ENCODE measurements at regions not wholly inside any gene's neighbourhood (a gene's known extent, or its start where the extent isn't known, plus 50 kb on each side); places are given as distances from the start of the nearest gene placed in this dataset.
A peak's percentile ranks its signal among the peaks of the same experiment; 100 is the strongest.

DNA sequence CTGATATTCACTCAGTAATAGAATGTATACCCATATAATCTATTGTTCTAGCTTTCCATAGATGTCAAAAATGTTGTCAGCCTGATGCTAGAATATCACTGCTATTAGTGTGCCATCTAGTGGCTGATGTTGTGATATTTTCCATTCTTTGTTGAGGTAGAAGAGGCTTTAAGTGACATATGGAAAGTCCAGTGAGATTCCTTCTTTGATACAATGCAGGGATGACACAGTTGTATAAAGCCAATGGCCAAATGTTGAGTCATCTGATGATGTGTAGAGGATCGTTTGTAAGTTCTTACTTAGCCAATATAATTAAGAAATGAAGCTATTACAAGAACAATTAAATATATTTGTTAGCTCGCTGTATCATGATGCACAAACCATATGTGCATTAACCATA lies 58.1 kb upstream of the PCED1B start:
- no peak overlapping the region for H3K4me3 ChIP-seq (replicated peaks; ENCODE audit: low read depth, low read length)
- DNase-seq (ENCODE audit: extremely low read depth, insufficient read length), result peak; percentile 12
- TF ChIP-seq, protein P1, sequence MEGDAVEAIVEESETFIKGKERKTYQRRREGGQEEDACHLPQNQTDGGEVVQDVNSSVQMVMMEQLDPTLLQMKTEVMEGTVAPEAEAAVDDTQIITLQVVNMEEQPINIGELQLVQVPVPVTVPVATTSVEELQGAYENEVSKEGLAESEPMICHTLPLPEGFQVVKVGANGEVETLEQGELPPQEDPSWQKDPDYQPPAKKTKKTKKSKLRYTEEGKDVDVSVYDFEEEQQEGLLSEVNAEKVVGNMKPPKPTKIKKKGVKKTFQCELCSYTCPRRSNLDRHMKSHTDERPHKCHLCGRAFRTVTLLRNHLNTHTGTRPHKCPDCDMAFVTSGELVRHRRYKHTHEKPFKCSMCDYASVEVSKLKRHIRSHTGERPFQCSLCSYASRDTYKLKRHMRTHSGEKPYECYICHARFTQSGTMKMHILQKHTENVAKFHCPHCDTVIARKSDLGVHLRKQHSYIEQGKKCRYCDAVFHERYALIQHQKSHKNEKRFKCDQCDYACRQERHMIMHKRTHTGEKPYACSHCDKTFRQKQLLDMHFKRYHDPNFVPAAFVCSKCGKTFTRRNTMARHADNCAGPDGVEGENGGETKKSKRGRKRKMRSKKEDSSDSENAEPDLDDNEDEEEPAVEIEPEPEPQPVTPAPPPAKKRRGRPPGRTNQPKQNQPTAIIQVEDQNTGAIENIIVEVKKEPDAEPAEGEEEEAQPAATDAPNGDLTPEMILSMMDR (IDR thresholded peaks at IDR 0.05; ENCODE audit: insufficient read depth, low read length, poor library complexity, severe bottlenecking), result peak; percentile 54

DNA sequence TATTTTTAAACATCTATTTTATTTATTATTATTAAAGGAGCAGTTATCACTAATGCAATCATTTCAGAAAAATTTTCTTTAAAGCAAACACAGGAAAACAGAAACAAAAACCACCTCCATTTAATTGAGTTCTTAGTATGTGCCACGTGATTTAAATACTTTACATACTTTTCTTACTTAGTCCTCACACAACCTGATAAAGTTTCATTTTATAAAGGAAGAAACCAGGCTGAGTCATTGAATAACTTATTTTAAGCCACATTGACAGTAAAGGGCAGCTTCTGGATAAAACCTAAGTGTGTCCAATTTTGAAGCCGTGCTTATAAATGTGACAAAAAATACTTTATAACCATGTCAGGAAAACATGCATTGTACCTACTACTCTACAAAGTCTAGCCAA lies 57.1 kb upstream of the PCED1B start:
- H3K4me3 ChIP-seq (replicated peaks; ENCODE audit: low read depth, low read length), result no peak overlapping the region
- DNase-seq (ENCODE audit: extremely low read depth, insufficient read length), result no peak
- no peaks in the 10 kb centered on the region for H3K27me3 ChIP-seq (replicated peaks; ENCODE audit: control insufficient read depth, insufficient read depth, low read length)
- TF ChIP-seq, protein P1 (IDR thresholded peaks at IDR 0.05; ENCODE audit: insufficient read depth, low read length, poor library complexity, severe bottlenecking), result no peak
- no peaks in the 10 kb centered on the region for H3K36me3 ChIP-seq (ENCODE audit: control insufficient read depth, insufficient read depth, low read length)

More for the DNA sequence above, 58.1 kb upstream of the PCED1B start:
- Histone ChIP-seq H3K36me3 (ENCODE audit: control insufficient read depth, insufficient read depth, low read length) (no peaks in the 10 kb centered on the region), H3K27me3 (replicated peaks; ENCODE audit: control insufficient read depth, insufficient read depth, low read length) (no peaks in the 10 kb centered on the region)

DNA sequence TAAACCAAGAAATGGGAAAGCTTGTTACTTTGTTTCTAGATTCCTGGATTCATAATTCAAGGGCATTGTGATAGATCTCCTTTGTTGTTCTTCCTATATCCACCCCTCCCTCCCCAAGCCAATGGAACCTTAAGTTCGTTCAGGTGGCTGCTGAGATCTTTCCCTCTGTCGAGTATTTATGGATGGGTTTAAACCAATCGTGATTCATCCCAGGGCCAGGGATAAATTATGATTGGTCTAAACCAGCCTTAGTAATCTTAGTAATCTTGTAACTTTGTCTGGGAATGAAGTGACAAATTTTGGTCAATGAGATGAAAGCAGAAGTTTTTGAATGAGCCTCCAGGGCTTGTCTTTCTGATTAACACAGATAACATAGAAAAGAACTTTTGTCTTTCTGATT lies 56.1 kb upstream of the PCED1B start:
- TF ChIP-seq, protein P1 (IDR thresholded peaks at IDR 0.05; ENCODE audit: insufficient read depth, low read length, poor library complexity, severe bottlenecking), result no peak
- no peaks in the 10 kb centered on the region for H3K36me3 ChIP-seq (ENCODE audit: control insufficient read depth, insufficient read depth, low read length)
- no peak for DNase-seq (ENCODE audit: extremely low read depth, insufficient read length)
- H3K4me3 ChIP-seq (replicated peaks; ENCODE audit: low read depth, low read length), result no peak overlapping the region
- H3K27me3 ChIP-seq (replicated peaks; ENCODE audit: control insufficient read depth, insufficient read depth, low read length), result no peaks in the 10 kb centered on the region

DNA sequence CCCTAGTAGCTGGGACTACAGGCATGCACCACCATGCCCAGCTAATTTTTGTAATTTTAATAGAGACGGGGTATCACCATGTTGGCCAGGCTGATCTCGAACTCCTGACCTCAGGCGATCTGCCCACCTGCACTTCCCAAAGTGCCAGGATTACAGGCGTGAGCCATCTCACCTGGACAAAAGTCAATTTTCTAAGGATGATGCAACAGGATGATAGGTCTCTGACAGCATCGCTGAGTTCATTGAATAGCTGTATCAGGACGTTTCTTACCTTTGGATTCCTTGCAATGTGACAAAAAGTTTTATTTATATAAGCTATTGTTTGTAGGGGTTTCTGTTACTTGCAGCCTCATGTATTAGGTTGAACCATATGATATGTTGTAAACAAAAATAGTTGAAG lies 55.5 kb upstream of the PCED1B start:
- Histone ChIP-seq H3K27me3 (replicated peaks; ENCODE audit: control insufficient read depth, insufficient read depth, low read length) (no peaks in the 10 kb centered on the region), H3K36me3 (ENCODE audit: control insufficient read depth, insufficient read depth, low read length) (no peaks in the 10 kb centered on the region), H3K4me3 (replicated peaks; ENCODE audit: low read depth, low read length) (no peak overlapping the region)
- DNase-seq (ENCODE audit: extremely low read depth, insufficient read length), result no peak
- TF ChIP-seq, protein P1 (IDR thresholded peaks at IDR 0.05; ENCODE audit: insufficient read depth, low read length, poor library complexity, severe bottlenecking), result no peak

DNA sequence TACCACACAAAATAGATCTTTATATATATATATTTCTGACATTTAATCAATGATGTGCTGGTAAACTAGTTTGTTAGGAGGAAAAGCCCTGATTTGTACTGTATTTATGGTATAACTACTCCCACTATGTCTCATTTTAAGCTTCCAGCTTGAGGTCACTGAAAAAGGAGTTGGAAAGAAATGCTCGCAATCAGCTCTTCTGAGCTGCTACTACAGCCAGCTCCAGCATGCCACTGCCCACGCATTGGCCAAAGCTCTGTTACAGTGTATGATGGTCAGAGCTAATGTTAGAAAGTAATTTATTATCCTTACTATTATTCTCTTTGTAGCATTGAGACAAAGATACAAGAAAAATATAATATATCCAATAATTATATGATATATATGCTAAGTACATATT lies 55.0 kb upstream of the PCED1B start:
- Histone ChIP-seq H3K27me3 (replicated peaks; ENCODE audit: control insufficient read depth, insufficient read depth, low read length) (no peaks in the 10 kb centered on the region), H3K36me3 (ENCODE audit: control insufficient read depth, insufficient read depth, low read length) (no peaks in the 10 kb centered on the region), H3K4me3 (replicated peaks; ENCODE audit: low read depth, low read length) (no peak overlapping the region)
- TF ChIP-seq, protein P1 (IDR thresholded peaks at IDR 0.05; ENCODE audit: insufficient read depth, low read length, poor library complexity, severe bottlenecking), result no peak
- no peak for DNase-seq (ENCODE audit: extremely low read depth, insufficient read length)

DNA sequence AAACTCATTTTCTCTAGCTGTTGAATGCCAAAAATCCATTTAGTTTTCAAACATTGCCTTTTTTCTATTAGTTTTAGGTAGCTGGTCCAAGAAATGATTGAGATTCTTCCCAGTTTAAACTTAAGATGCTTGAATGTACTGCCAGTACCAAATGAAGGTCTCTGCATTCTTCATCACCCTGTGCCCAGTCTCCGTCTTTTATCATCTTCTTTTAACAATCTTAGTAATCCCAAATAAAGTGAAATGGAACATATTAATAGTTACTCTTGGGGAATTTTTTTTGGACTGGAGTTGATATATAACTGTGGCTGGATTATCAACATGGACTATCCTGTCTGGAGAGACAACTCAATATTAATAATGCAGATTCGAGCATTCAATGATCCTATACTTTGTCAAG lies 54.1 kb upstream of the PCED1B start:
- DNase-seq (ENCODE audit: extremely low read depth, insufficient read length), result no peak
- no peak overlapping the region for H3K4me3 ChIP-seq (replicated peaks; ENCODE audit: low read depth, low read length)
- H3K27me3 ChIP-seq (replicated peaks; ENCODE audit: control insufficient read depth, insufficient read depth, low read length), result no peaks in the 10 kb centered on the region
- TF ChIP-seq, protein P1 (IDR thresholded peaks at IDR 0.05; ENCODE audit: insufficient read depth, low read length, poor library complexity, severe bottlenecking), result no peak
- H3K36me3 ChIP-seq (ENCODE audit: control insufficient read depth, insufficient read depth, low read length), result no peaks in the 10 kb centered on the region

Measured in GM06990 (cell line).